Type B pancreatic cell (in vitro differentiated cells): ENCODE measurements at regions not wholly inside any gene's neighbourhood (a gene's known extent, or its start where the extent isn't known, plus 50 kb on each side); places are given as distances from the start of the nearest gene placed in this dataset.

Experiments used
- DNase-seq: peaks from one replicate; pipeline ENCODE4 v3.0.0; 2021; ENCODE audit warnings: mixed read lengths; ENCODE audit not compliant: unreplicated experiment; ENCODE audit errors: extremely low spot score
- H3K27ac Mint-ChIP-seq: 2 replicates; pipeline ENCODE4 v1.8.0; 2021; ENCODE audit warnings: mild to moderate bottlenecking, mixed read lengths
- H3K27me3 Mint-ChIP-seq: 2 replicates; pipeline ENCODE4 v1.8.0; 2021; ENCODE audit warnings: mixed read lengths
- H3K36me3 Mint-ChIP-seq: 2 replicates; pipeline ENCODE4 v1.8.0; 2021; ENCODE audit warnings: mixed read lengths
- H3K4me1 Mint-ChIP-seq: one replicate; pipeline ENCODE4 v1.8.0; 2021; ENCODE audit warnings: mixed read lengths; ENCODE audit not compliant: unreplicated experiment
- H3K4me3 Mint-ChIP-seq: 2 replicates; pipeline ENCODE4 v1.8.0; 2021; ENCODE audit warnings: mild to moderate bottlenecking, mixed read lengths
- H3K9me3 Mint-ChIP-seq: 2 replicates; pipeline ENCODE4 v1.8.0; 2021; ENCODE audit warnings: mixed read lengths
- CTCF ChIP-seq: fragments of 200-600 bp; sonication (generic); conservative IDR thresholded peaks from 2 replicates; pipeline ENCODE4 v1.5.0; 2021; ENCODE audit warnings: antibody characterized with exemption, mild to moderate bottlenecking

GRCh38 chr1:108075055-108075454 is 110.1 kb upstream of the VAV3 start:
- Mint-ChIP-seq H3K4me3 (no peak overlapping the region), H3K4me1 (no peaks in the 10 kb centered on the region), H3K27ac (no peak overlapping the region), H3K36me3 (no peaks in the 10 kb centered on the region), H3K9me3 (no peaks in the 10 kb centered on the region), H3K27me3 (no peaks in the 10 kb centered on the region)
- no peak for DNase-seq
- TF ChIP-seq CTCF: no peak

GRCh38 chr1:108072776-108073175 is 107.8 kb upstream of the VAV3 start:
- TF ChIP-seq CTCF: no peak
- Mint-ChIP-seq H3K9me3 (peaks cover 4% of the 10 kb centered on the region), H3K27ac (no peak overlapping the region), H3K27me3 (no peaks in the 10 kb centered on the region), H3K36me3 (no peaks in the 10 kb centered on the region), H3K4me1 (no peaks in the 10 kb centered on the region), H3K4me3 (no peak overlapping the region)
- DNase-seq: no peak

- Mint-ChIP-seq H3K36me3 (no peaks in the 10 kb centered on the region), H3K4me3 (no peak overlapping the region), H3K27me3 (no peaks in the 10 kb centered on the region), H3K4me1 (no peaks in the 10 kb centered on the region), H3K27ac (no peak overlapping the region), H3K9me3 (peaks cover 4% of the 10 kb centered on the region)
- TF ChIP-seq CTCF: no peak
- DNase-seq: no peak
Measured at GRCh38 chr1:108072212-108072611, 107.2 kb upstream of the VAV3 start.

- no peak for TF ChIP-seq CTCF
- Mint-ChIP-seq H3K27me3 (no peaks in the 10 kb centered on the region), H3K9me3 (peaks cover 4% of the 10 kb centered on the region), H3K36me3 (no peaks in the 10 kb centered on the region), H3K27ac (no peak overlapping the region), H3K4me1 (no peaks in the 10 kb centered on the region), H3K4me3 (no peak overlapping the region)
- no peak for DNase-seq
Measured at GRCh38 chr1:108071601-108072000, 106.6 kb upstream of the VAV3 start.

GRCh38 chr1:108070662-108071061 is 105.7 kb upstream of the VAV3 start:
- DNase-seq: no peak
- Mint-ChIP-seq H3K4me1 (no peaks in the 10 kb centered on the region), H3K27me3 (no peaks in the 10 kb centered on the region), H3K9me3 (peaks cover 4% of the 10 kb centered on the region), H3K36me3 (no peaks in the 10 kb centered on the region), H3K27ac (no peak overlapping the region), H3K4me3 (no peak overlapping the region)
- TF ChIP-seq CTCF: no peak

- H3K9me3 Mint-ChIP-seq: peaks cover 4% of the 10 kb centered on the region
- H3K4me3 Mint-ChIP-seq: no peak overlapping the region
- H3K27ac Mint-ChIP-seq: no peak overlapping the region
Measured at GRCh38 chr1:108067884-108068540, 103.0 kb upstream of the VAV3 start.

More at GRCh38 chr1:108067884-108068540, 103.0 kb upstream of the VAV3 start:
- Mint-ChIP-seq H3K4me1 (no peaks in the 10 kb centered on the region), H3K36me3 (no peaks in the 10 kb centered on the region), H3K27me3 (no peaks in the 10 kb centered on the region)
- no peak for DNase-seq
- TF ChIP-seq CTCF: no peak
